ENCODE measurements at regions not wholly inside any gene's neighbourhood (a gene's known extent, or its start where the extent isn't known, plus 50 kb on each side); places are given as distances from the start of the nearest gene placed in this dataset.

GRCh38 chr12:67792185-67792584, 143.6 kb downstream of the DYRK2 start:
- peaks cover 19% of the 10 kb centered on the region for H3K36me3 Mint-ChIP-seq (ENCODE audit: low read depth)
- peaks cover 11% of the 10 kb centered on the region for H3K4me1 Mint-ChIP-seq
- peaks cover 27% of the 10 kb centered on the region for H3K9me3 Mint-ChIP-seq
- no peak for DNase-seq
- no peak overlapping the region for H3K4me3 Mint-ChIP-seq
- H3K27me3 Mint-ChIP-seq (ENCODE audit: low read depth, poor library complexity), result no peaks in the 10 kb centered on the region
- H3K27ac Mint-ChIP-seq, result no peak overlapping the region
- TF ChIP-seq CTCF (IDR thresholded peaks at IDR 0.05), result no peak

DNA sequence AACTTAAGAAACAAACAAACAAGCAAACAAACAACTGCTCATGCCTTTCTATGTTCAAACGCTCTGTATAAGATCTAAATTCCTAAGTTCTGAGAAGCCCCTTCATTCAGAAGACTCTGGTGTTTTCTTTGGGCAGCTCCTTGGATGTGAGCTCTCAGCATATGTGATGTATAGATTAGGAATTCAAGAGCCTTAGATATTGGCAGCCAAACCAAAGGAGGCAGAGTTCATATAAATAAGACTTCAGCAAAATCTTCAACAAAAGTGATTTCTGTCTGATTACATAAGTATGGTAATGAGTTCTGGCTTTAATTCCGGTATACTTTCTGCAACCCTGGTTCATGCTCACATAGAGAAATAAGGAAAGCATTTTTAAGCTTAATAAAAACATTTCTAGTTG, 145.6 kb downstream of the DYRK2 start:
- Mint-ChIP-seq H3K9me3 (peaks cover 27% of the 10 kb centered on the region), H3K4me1 (peaks cover 14% of the 10 kb centered on the region), H3K36me3 (ENCODE audit: low read depth) (peaks cover 19% of the 10 kb centered on the region), H3K27me3 (ENCODE audit: low read depth, poor library complexity) (peaks cover 3% of the 10 kb centered on the region), H3K4me3 (no peak overlapping the region), H3K27ac (no peak overlapping the region)
- no peak for TF ChIP-seq CTCF (IDR thresholded peaks at IDR 0.05)
- no peak for DNase-seq

DNA sequence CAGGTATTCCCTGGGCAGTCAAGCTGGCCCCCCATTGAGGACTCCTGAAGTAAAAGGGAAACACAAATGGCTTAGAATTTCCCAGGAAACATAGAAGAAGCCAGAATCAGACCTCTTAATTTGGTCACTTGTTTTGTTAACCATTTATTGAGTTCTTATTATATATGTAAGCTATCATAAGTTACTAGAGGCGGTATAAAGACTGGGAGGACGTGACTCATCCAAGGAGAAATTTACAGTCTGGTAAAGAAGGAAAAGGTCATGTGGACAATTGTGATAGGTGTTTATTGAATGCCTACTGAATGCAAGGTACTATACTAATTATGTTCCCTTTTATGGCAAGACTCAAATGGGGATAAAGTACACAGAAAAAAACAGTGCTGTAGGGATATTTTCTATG, 146.7 kb downstream of the DYRK2 start:
- no peak for DNase-seq
- Mint-ChIP-seq H3K27ac (no peak overlapping the region), H3K4me1 (peaks cover 12% of the 10 kb centered on the region), H3K36me3 (ENCODE audit: low read depth) (peaks cover 19% of the 10 kb centered on the region), H3K27me3 (ENCODE audit: low read depth, poor library complexity) (peaks cover 3% of the 10 kb centered on the region), H3K9me3 (peaks cover 25% of the 10 kb centered on the region), H3K4me3 (no peak overlapping the region)
- TF ChIP-seq CTCF (IDR thresholded peaks at IDR 0.05), result no peak

GRCh38 chr12:67797185-67797741, 148.7 kb downstream of the DYRK2 start:
- peaks cover 8% of the 10 kb centered on the region for H3K36me3 Mint-ChIP-seq (ENCODE audit: low read depth)
- H3K27me3 Mint-ChIP-seq (ENCODE audit: low read depth, poor library complexity), result peaks cover 3% of the 10 kb centered on the region
- H3K27ac Mint-ChIP-seq, result no peak overlapping the region
- H3K4me1 Mint-ChIP-seq, result peaks cover 6% of the 10 kb centered on the region
- H3K9me3 Mint-ChIP-seq, result peaks cover 11% of the 10 kb centered on the region
- no peak for DNase-seq
- no peak for TF ChIP-seq CTCF (IDR thresholded peaks at IDR 0.05)
- H3K4me3 Mint-ChIP-seq, result no peak overlapping the region

DNA sequence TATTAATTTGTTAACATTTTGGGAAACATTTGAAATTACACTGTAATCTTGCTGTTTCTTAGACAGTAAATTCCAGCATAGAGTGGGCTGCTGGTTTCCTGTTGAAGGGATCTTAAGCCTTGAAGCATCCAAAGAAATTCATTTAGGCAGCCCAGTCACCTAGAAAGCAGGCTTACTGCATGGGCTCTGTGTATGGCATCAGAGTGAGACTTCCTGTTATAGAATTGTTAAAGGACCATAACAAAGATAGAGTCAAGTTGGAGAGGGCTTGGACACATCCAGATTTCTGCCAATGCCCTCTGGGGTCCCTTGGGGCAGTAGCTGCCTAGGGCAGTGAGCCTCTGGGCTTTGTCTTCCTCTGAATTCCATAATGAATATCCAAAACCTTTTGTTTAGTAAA, 149.2 kb downstream of the DYRK2 start:
- peaks cover 6% of the 10 kb centered on the region for H3K4me1 Mint-ChIP-seq
- no peak overlapping the region for H3K4me3 Mint-ChIP-seq
- peaks cover 3% of the 10 kb centered on the region for H3K36me3 Mint-ChIP-seq (ENCODE audit: low read depth)
- peaks cover 3% of the 10 kb centered on the region for H3K27me3 Mint-ChIP-seq (ENCODE audit: low read depth, poor library complexity)
- peaks cover 7% of the 10 kb centered on the region for H3K9me3 Mint-ChIP-seq
- DNase-seq, result no peak
- no peak overlapping the region for H3K27ac Mint-ChIP-seq
- no peak for TF ChIP-seq CTCF (IDR thresholded peaks at IDR 0.05)

DNA sequence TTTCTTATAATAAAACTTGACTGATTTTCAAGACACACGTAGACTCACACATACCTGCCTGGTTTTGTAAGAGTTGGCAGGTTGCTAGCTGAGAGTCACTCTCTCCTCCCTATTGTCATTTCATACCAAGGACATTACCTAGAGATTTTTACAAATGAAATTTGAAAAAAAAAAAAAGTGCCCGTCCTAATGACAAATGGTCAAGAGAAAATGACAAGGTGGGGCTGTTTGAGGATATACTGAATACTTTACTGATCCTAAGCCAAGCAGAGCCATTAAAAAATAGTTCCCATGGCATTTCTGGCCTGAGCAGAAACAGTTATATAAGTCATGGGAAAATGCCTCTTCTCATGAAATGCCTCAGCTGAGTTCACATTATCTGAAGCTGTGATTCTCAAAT, 150.2 kb downstream of the DYRK2 start:
- Mint-ChIP-seq H3K27ac (no peak overlapping the region), H3K27me3 (ENCODE audit: low read depth, poor library complexity) (peaks cover 3% of the 10 kb centered on the region), H3K9me3 (no peaks in the 10 kb centered on the region), H3K4me3 (no peak overlapping the region), H3K4me1 (peaks cover 6% of the 10 kb centered on the region), H3K36me3 (ENCODE audit: low read depth) (no peaks in the 10 kb centered on the region)
- DNase-seq, result no peak
- TF ChIP-seq CTCF (IDR thresholded peaks at IDR 0.05), result no peak

Measured in nephron progenitor cell (in vitro differentiated cells).